ENCODE measurements at regions not wholly inside any gene's neighbourhood (a gene's known extent, or its start where the extent isn't known, plus 50 kb on each side); places are given as distances from the start of the nearest gene placed in this dataset.

DNA sequence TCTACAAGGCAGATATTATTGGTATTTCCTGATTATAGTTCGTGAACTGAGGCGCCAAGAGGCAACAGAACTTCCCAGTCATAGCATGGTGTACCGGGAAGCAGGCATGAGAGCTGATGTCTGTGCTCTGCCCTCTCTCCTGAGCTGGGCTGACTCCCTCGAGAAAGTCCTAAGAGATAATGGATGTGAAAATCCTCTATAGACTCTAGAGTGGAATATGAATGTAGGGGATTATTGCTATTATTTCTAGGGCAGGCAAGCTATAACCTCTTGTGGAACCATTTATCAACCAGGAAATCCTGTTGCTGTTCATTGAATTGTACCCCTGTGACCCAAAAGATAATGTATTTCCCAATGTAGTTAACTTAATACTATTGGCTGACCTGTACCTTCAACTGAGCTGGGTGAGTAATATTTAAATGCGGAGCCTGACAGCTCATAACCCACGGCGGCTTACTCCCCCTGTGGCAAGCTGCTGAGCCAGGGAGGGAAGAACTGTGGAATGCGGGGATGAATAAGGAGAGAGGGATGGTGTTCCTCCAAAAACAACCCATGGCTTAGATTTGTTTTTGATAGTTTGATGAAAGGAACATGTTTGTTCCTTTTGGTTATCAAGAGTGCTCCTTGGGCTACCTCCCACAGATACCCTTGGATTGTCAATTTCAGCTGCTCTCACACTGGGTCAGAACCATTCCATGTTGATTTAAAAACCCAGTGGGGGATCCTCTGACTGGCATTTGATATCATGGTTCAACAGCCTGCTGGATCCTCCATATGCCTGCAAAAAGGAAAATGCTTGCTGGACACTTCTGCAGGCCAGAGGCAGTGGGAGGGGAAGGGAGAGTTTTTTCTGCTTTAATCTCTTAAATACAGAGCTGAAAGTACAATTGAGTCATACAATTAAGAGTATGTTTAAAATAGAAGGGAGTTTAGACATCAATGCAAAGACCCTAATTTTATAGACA is 339.0 kb upstream of the BOD1L1 start:
- ChIA-PET POLR2A (no interaction called here), CTCF (interaction anchor here (0.5 kb wide), 1 partner anchor 59 kb away, joined by 3 read pairs; no protein-coding TSS in a partner anchor)
- H3K4me1 ChIP-seq (ENCODE audit: control insufficient read depth, insufficient read depth, low read length), result no peaks in the 10 kb centered on the region
- no peak overlapping the region for H3K4me3 ChIP-seq (ENCODE audit: low read depth, low read length)
- H3K27ac ChIP-seq (ENCODE audit: extremely low read depth, low read depth, low read length), result no peak overlapping the region
- TF ChIP-seq ZNF473 (tag by site-specific recombination; IDR thresholded peaks at IDR 0.05), result no peak
- TF ChIP-seq, protein P1, sequence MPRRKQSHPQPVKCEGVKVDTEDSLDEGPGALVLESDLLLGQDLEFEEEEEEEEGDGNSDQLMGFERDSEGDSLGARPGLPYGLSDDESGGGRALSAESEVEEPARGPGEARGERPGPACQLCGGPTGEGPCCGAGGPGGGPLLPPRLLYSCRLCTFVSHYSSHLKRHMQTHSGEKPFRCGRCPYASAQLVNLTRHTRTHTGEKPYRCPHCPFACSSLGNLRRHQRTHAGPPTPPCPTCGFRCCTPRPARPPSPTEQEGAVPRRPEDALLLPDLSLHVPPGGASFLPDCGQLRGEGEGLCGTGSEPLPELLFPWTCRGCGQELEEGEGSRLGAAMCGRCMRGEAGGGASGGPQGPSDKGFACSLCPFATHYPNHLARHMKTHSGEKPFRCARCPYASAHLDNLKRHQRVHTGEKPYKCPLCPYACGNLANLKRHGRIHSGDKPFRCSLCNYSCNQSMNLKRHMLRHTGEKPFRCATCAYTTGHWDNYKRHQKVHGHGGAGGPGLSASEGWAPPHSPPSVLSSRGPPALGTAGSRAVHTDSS (tag by site-specific recombination; IDR thresholded peaks at IDR 0.05), result no peak
- no peak for TF ChIP-seq CTCF (tag by site-specific recombination; IDR thresholded peaks at IDR 0.05)
- TF ChIP-seq, protein P2, sequence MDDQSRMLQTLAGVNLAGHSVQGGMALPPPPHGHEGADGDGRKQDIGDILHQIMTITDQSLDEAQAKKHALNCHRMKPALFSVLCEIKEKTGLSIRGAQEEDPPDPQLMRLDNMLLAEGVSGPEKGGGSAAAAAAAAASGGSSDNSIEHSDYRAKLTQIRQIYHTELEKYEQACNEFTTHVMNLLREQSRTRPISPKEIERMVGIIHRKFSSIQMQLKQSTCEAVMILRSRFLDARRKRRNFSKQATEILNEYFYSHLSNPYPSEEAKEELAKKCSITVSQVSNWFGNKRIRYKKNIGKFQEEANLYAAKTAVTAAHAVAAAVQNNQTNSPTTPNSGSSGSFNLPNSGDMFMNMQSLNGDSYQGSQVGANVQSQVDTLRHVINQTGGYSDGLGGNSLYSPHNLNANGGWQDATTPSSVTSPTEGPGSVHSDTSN (CRISPR knock-in tag; IDR thresholded peaks at IDR 0.05), result no peak
- no peak for TF ChIP-seq ZNF350 (tag by site-specific recombination; IDR thresholded peaks at IDR 0.05)
- no peaks in the 10 kb centered on the region for H3K9me3 ChIP-seq (ENCODE audit: control insufficient read depth, insufficient read depth, low read depth, low read length)
- H3K36me3 ChIP-seq (ENCODE audit: control insufficient read depth in 2 of 2, insufficient read depth in 1 of 2, low read length in 2 of 2), result no peaks in the 10 kb centered on the region

GRCh38 chr4:13968723-13969122 is 341.2 kb upstream of the BOD1L1 start:
- no peaks in the 10 kb centered on the region for H3K9me3 ChIP-seq (ENCODE audit: control insufficient read depth, insufficient read depth, low read depth, low read length)
- TF ChIP-seq, protein P3, sequence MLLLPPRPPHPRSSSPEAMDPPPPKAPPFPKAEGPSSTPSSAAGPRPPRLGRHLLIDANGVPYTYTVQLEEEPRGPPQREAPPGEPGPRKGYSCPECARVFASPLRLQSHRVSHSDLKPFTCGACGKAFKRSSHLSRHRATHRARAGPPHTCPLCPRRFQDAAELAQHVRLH (tag by site-specific recombination; IDR thresholded peaks at IDR 0.05), result no peak
- TF ChIP-seq, protein P4, sequence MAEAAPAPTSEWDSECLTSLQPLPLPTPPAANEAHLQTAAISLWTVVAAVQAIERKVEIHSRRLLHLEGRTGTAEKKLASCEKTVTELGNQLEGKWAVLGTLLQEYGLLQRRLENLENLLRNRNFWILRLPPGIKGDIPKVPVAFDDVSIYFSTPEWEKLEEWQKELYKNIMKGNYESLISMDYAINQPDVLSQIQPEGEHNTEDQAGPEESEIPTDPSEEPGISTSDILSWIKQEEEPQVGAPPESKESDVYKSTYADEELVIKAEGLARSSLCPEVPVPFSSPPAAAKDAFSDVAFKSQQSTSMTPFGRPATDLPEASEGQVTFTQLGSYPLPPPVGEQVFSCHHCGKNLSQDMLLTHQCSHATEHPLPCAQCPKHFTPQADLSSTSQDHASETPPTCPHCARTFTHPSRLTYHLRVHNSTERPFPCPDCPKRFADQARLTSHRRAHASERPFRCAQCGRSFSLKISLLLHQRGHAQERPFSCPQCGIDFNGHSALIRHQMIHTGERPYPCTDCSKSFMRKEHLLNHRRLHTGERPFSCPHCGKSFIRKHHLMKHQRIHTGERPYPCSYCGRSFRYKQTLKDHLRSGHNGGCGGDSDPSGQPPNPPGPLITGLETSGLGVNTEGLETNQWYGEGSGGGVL (tag by site-specific recombination; IDR thresholded peaks at IDR 0.05), result no peak
- TF ChIP-seq, protein P5, sequence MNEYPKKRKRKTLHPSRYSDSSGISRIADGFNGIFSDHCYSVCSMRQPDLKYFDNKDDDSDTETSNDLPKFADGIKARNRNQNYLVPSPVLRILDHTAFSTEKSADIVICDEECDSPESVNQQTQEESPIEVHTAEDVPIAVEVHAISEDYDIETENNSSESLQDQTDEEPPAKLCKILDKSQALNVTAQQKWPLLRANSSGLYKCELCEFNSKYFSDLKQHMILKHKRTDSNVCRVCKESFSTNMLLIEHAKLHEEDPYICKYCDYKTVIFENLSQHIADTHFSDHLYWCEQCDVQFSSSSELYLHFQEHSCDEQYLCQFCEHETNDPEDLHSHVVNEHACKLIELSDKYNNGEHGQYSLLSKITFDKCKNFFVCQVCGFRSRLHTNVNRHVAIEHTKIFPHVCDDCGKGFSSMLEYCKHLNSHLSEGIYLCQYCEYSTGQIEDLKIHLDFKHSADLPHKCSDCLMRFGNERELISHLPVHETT (tag by site-specific recombination; IDR thresholded peaks at IDR 0.05), result no peak
- no peak for TF ChIP-seq ZBTB8A (tag by site-specific recombination; IDR thresholded peaks at IDR 0.05)
- TF ChIP-seq ZNF544 (tag by site-specific recombination; IDR thresholded peaks at IDR 0.05), result no peak
- no peak for TF ChIP-seq SP7 (tag by site-specific recombination; IDR thresholded peaks at IDR 0.05)
- TF ChIP-seq BCL11A (tag by site-specific recombination; IDR thresholded peaks at IDR 0.05; ENCODE audit: low read depth), result no peak
- TF ChIP-seq GLIS1 (tag by site-specific recombination; IDR thresholded peaks at IDR 0.05), result no peak
- no peak for TF ChIP-seq ZNF830 (tag by site-specific recombination; IDR thresholded peaks at IDR 0.05; ENCODE audit: low read depth)
- no peak for TF ChIP-seq ZBTB1 (tag by site-specific recombination; IDR thresholded peaks at IDR 0.05)
- TF ChIP-seq ZBTB44 (tag by site-specific recombination; IDR thresholded peaks at IDR 0.05), result no peak
- TF ChIP-seq ZNF112 (tag by site-specific recombination; IDR thresholded peaks at IDR 0.05), result no peak
- no peak for TF ChIP-seq ZNF214 (tag by site-specific recombination; IDR thresholded peaks at IDR 0.05; ENCODE audit: borderline replicate concordance)
- CTCF ChIA-PET, result no interaction called here
- H3K4me1 ChIP-seq (ENCODE audit: control insufficient read depth, insufficient read depth, low read length), result no peaks in the 10 kb centered on the region
- no peaks in the 10 kb centered on the region for H3K36me3 ChIP-seq (ENCODE audit: control insufficient read depth in 2 of 2, insufficient read depth in 1 of 2, low read length in 2 of 2)
- H3K27ac ChIP-seq (ENCODE audit: extremely low read depth, low read depth, low read length), result no peak overlapping the region
- POLR2A ChIA-PET, result no interaction called here
- H3K4me3 ChIP-seq (ENCODE audit: low read depth, low read length), result no peak overlapping the region

Measured in HEK293 (cell line).